A673 (cell line): ENCODE measurements at regions not wholly inside any gene's neighbourhood (a gene's known extent, or its start where the extent isn't known, plus 50 kb on each side); places are given as distances from the start of the nearest gene placed in this dataset.

Source experiments
- BruUV-seq: library from RNA; stranded (reverse); fragments of 400-500 nt; replicated peaks from 2 replicates; lab custom pipeline; 2021; lab: Mats Ljungman, UMichigan
- CTCF ChIA-PET: fragments of 300-600 bp; sonication (Branson Sonifier 250); formaldehyde crosslinking; loops from one replicate; lab custom pipeline; 2022; ENCODE audit warnings: antibody characterized with exemption; lab: Charles Lee
- POLR2A ChIA-PET: fragments of 300-600 bp; sonication (Branson Sonifier 250); formaldehyde crosslinking; loops from one replicate; lab custom pipeline; 2022; ENCODE audit warnings: antibody characterized with exemption; ENCODE audit not compliant: low non-redundant PET; lab: Charles Lee
- DNase-seq: peaks from one replicate; pipeline ENCODE4 v3.0.0-alpha.2; 2015; ENCODE audit warnings: low spot score
- H3K27ac ChIP-seq: fragments of 200-600 bp; sonication (generic); 2 replicates; pipeline ENCODE4 v1.5.1; 2016; ENCODE audit warnings: mixed run types, low read depth, mild to moderate bottlenecking, mixed read lengths, antibody characterized with exemption, low read length; ENCODE audit not compliant: poor library complexity, severe bottlenecking
- H3K27me3 ChIP-seq: fragments of 200-600 bp; sonication (generic); replicated peaks from 2 replicates; pipeline ENCODE4 v1.6.1; 2017; ENCODE audit warnings: mixed run types, low read depth, mild to moderate bottlenecking, mixed read lengths, antibody characterized with exemption, low read length; ENCODE audit not compliant: insufficient read depth, poor library complexity
- H3K36me3 ChIP-seq: fragments of 200-600 bp; sonication (generic); 2 replicates; pipeline ENCODE4 v1.6.1; 2016; ENCODE audit warnings: mixed run types, mild to moderate bottlenecking, mixed read lengths, antibody characterized with exemption, low read length; ENCODE audit not compliant: insufficient read depth, poor library complexity, severe bottlenecking
- H3K4me1 ChIP-seq: fragments of 200-600 bp; sonication (generic); 2 replicates; pipeline ENCODE4 v1.6.1; 2017; ENCODE audit warnings: mixed run types, mild to moderate bottlenecking, mixed read lengths, antibody characterized with exemption, low read length; ENCODE audit not compliant: insufficient read depth, poor library complexity, severe bottlenecking
- H3K4me3 ChIP-seq: fragments of 200-600 bp; sonication (generic); 2 replicates; pipeline ENCODE4 v1.5.1; 2016; ENCODE audit warnings: low read depth, mixed run types, mild to moderate bottlenecking, mixed read lengths, low read length; ENCODE audit not compliant: poor library complexity, severe bottlenecking
- H3K9me3 ChIP-seq: fragments of 200-600 bp; sonication (generic); 2 replicates; pipeline ENCODE4 v1.6.1; 2016; ENCODE audit warnings: mixed run types, low read depth, mild to moderate bottlenecking, mixed read lengths, antibody characterized with exemption, low read length; ENCODE audit not compliant: poor library complexity, severe bottlenecking
- CTCF ChIP-seq: fragments of 300-800, 200-600 bp; sonication (generic); conservative IDR thresholded peaks from 2 replicates; pipeline ENCODE4 v1.5.1; 2017; ENCODE audit warnings: low read depth, mild to moderate bottlenecking, antibody characterized with exemption, low read length, moderate library complexity, mixed read lengths
- EZH2 ChIP-seq: fragments of 200-600 bp; sonication (generic); IDR thresholded peaks from 2 replicates; pipeline ENCODE4 v1.6.1; 2017; ENCODE audit warnings: borderline replicate concordance, low read depth, mild to moderate bottlenecking, mixed read lengths, antibody characterized with exemption, low read length; ENCODE audit not compliant: poor library complexity, severe bottlenecking
- intact Hi-C: fragments of 100-400 bp; cut with micrococcal nuclease; formaldehyde crosslinking; loops from one replicate; pipeline ENCODE4 v1.10.0; 2022; ENCODE audit not compliant: unreplicated experiment

- intact Hi-C loops: no loop called here
- TF ChIP-seq EZH2 (no peak), CTCF (no peak)
- POLR2A ChIA-PET: interaction anchor here (0.5 to 0.6 kb wide), 4 partner anchors 33 to 44 kb away, joined by 3 to 6 read pairs (median 4); no protein-coding TSS in a partner anchor
These were observed 59.0 kb upstream of the WNT7B start for GRCh38 chr22:46035742-46036557.

GRCh38 chr22:46036558-46037408, 59.8 kb upstream of the WNT7B start:
- peak; percentile 34 for TF ChIP-seq CTCF
- no peak for TF ChIP-seq EZH2
- ChIA-PET CTCF (interaction anchor here (0.7 to 1.1 kb wide), 3 partner anchors 29 to 51 kb away, joined by 4 to 7 read pairs (median 5); no protein-coding TSS in a partner anchor), POLR2A (interaction anchor here (0.5 kb wide), 1 partner anchor 41 kb away, joined by 6 read pairs; no protein-coding TSS in a partner anchor)
- H3K36me3 ChIP-seq: no peaks in the 10 kb centered on the region
- H3K9me3 ChIP-seq: no peaks in the 10 kb centered on the region
- peak overlapping the region; percentile 91 for H3K27ac ChIP-seq
- peak; percentile 43 for DNase-seq
- peak overlapping the region; percentile 98 for H3K4me3 ChIP-seq
- peaks cover 10% of the 10 kb centered on the region for H3K4me1 ChIP-seq
- intact Hi-C loops: no loop called here
- no TSS peak for BruUV-seq
- no peaks in the 10 kb centered on the region for H3K27me3 ChIP-seq

More at GRCh38 chr22:46035742-46036557, 59.0 kb upstream of the WNT7B start:
- Histone ChIP-seq H3K9me3 (no peaks in the 10 kb centered on the region), H3K36me3 (no peaks in the 10 kb centered on the region), H3K27ac (peak overlapping the region; percentile 91), H3K4me3 (peak overlapping the region; percentile 98), H3K27me3 (no peaks in the 10 kb centered on the region), H3K4me1 (peaks cover 10% of the 10 kb centered on the region)
- BruUV-seq: TSS peak; percentile 54
- DNase-seq: peak; percentile 99
- CTCF ChIA-PET: interaction anchor here (0.6 to 1.2 kb wide), 5 partner anchors 29 to 527 kb away, joined by 3 to 10 read pairs (median 5); no protein-coding TSS in a partner anchor

- CTCF ChIA-PET: interaction anchor here (0.7 kb wide), 1 partner anchor 267 kb away, joined by 8 read pairs; no protein-coding TSS in a partner anchor
- no peak for DNase-seq
- H3K36me3 ChIP-seq: no peaks in the 10 kb centered on the region
- intact Hi-C loops: no loop called here
- TF ChIP-seq CTCF (no peak), EZH2 (no peak)
- peaks cover 10% of the 10 kb centered on the region for H3K4me1 ChIP-seq
- H3K9me3 ChIP-seq: no peaks in the 10 kb centered on the region
- H3K4me3 ChIP-seq: no peak overlapping the region
- no peaks in the 10 kb centered on the region for H3K27me3 ChIP-seq
- POLR2A ChIA-PET: no interaction called here
- no TSS peak for BruUV-seq
- H3K27ac ChIP-seq: no peak overlapping the region
These were observed 61.2 kb upstream of the WNT7B start for GRCh38 chr22:46038174-46038487.
